ENCODE measurements at regions not wholly inside any gene's neighbourhood (a gene's known extent, or its start where the extent isn't known, plus 50 kb on each side); places are given as distances from the start of the nearest gene placed in this dataset.

DNA sequence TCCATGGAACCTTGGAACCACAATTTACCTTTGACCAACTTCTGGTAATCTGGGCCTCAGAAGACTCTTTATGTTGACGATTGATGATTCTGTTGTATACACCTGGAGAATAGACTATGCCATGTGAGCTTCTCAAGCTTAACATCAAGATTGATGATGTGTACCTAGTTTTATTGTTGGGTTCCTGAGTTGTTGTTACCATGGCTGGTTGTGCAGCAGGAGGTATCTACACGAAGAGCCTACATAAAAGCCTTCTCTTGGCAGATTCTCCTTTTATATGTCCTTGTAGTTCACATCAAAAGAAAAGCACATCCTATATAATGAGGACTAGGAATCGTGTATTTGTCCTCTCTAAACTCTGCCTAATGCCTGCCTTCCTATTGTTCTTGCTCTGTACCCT lies 272.0 kb downstream of the DTHD1 start:
- TF ChIP-seq, protein P1, sequence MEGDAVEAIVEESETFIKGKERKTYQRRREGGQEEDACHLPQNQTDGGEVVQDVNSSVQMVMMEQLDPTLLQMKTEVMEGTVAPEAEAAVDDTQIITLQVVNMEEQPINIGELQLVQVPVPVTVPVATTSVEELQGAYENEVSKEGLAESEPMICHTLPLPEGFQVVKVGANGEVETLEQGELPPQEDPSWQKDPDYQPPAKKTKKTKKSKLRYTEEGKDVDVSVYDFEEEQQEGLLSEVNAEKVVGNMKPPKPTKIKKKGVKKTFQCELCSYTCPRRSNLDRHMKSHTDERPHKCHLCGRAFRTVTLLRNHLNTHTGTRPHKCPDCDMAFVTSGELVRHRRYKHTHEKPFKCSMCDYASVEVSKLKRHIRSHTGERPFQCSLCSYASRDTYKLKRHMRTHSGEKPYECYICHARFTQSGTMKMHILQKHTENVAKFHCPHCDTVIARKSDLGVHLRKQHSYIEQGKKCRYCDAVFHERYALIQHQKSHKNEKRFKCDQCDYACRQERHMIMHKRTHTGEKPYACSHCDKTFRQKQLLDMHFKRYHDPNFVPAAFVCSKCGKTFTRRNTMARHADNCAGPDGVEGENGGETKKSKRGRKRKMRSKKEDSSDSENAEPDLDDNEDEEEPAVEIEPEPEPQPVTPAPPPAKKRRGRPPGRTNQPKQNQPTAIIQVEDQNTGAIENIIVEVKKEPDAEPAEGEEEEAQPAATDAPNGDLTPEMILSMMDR (IDR thresholded peaks at IDR 0.05) = no peak
- no peak for TF ChIP-seq POLR2A (IDR thresholded peaks at IDR 0.05)
